ENCODE measurements at regions not wholly inside any gene's neighbourhood (a gene's known extent, or its start where the extent isn't known, plus 50 kb on each side); places are given as distances from the start of the nearest gene placed in this dataset.
"Not testable (repeated sequence)": the region's sequence is repeated elsewhere in the genome, so short reads cannot be mapped to it uniquely, and the experiment has no call there.

DNA sequence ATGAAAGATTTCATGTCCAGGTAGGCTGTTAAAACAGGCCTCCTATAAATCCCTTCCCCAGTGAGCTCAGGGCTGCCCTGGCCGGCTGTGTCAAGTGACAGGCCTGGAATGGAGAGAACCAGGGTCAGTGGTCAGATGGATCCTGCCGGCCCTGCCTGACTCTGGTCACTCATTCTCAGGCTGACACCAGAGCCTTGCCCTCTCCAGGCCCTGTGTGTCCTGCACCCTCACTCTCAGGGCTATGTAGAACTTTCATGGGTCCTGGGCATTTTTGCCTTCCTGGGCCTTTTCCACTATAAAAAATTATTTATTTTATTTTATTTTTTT, 82.0 kb upstream of the RGPD5 start:
- H3K4me3 ChIP-seq (ENCODE audit: low read depth, low read length), result no peak overlapping the region
- DNase-seq (ENCODE audit: low read depth), result no peak
- no peak for TF ChIP-seq CTCF (IDR thresholded peaks at IDR 0.05; ENCODE audit: low read depth, low read length, missing control alignments)

- no peak overlapping the region for H3K4me3 ChIP-seq (ENCODE audit: low read depth, low read length)
- TF ChIP-seq CTCF (IDR thresholded peaks at IDR 0.05; ENCODE audit: low read depth, low read length, missing control alignments), result no peak
Measured at GRCh38 chr2:109712746-109713145, 81.4 kb upstream of the RGPD5 start.

GRCh38 chr2:109715313-109715805, 78.7 kb upstream of the RGPD5 start:
- TF ChIP-seq CTCF (IDR thresholded peaks at IDR 0.05; ENCODE audit: low read depth, low read length, missing control alignments), result peak; percentile 34
- no peak for DNase-seq (ENCODE audit: low read depth)
- no peak overlapping the region for H3K4me3 ChIP-seq (ENCODE audit: low read depth, low read length)

More at GRCh38 chr2:109712746-109713145, 81.4 kb upstream of the RGPD5 start:
- DNase-seq (ENCODE audit: low read depth), result no peak

DNA sequence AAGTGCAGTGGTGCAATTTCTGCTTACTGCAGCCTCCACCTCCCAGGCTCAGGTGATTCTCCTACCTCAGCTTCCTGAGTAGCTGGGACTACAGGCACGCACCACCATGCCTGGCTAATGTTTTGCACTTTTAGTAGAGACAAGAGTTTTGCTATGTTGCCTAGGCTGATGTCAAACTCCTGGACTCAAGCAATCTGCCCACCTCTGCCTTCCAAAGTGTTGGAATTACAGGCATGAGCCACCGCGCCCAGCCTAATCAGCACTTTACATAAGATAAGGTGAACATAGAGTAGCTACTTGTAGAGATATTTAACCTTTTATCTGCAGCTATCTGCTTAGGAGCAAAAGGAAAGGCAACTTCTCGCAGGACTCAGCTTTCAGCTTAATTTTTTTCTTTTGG, 77.5 kb upstream of the RGPD5 start:
- DNase-seq (ENCODE audit: low read depth); H3K4me3 ChIP-seq (ENCODE audit: low read depth, low read length): not testable (repeated sequence)

GRCh38 chr2:109718139-109718538, 76.0 kb upstream of the RGPD5 start:
- no peak overlapping the region for H3K4me3 ChIP-seq (ENCODE audit: low read depth, low read length)
- TF ChIP-seq CTCF (IDR thresholded peaks at IDR 0.05; ENCODE audit: low read depth, low read length, missing control alignments), result no peak
- no peak for DNase-seq (ENCODE audit: low read depth)

GRCh38 chr2:109719871-109720270, 74.2 kb upstream of the RGPD5 start:
- DNase-seq (ENCODE audit: low read depth), result no peak
- no peak overlapping the region for H3K4me3 ChIP-seq (ENCODE audit: low read depth, low read length)
- no peak for TF ChIP-seq CTCF (IDR thresholded peaks at IDR 0.05; ENCODE audit: low read depth, low read length, missing control alignments)

GRCh38 chr2:109720380-109721106, 73.6 kb upstream of the RGPD5 start:
- no peak for TF ChIP-seq CTCF (IDR thresholded peaks at IDR 0.05; ENCODE audit: low read depth, low read length, missing control alignments)
- DNase-seq (ENCODE audit: low read depth), result no peak
- no peak overlapping the region for H3K4me3 ChIP-seq (ENCODE audit: low read depth, low read length)

Measured in GM12864 (cell line).